ENCODE measurements at regions not wholly inside any gene's neighbourhood (a gene's known extent, or its start where the extent isn't known, plus 50 kb on each side); places are given as distances from the start of the nearest gene placed in this dataset.

DNA sequence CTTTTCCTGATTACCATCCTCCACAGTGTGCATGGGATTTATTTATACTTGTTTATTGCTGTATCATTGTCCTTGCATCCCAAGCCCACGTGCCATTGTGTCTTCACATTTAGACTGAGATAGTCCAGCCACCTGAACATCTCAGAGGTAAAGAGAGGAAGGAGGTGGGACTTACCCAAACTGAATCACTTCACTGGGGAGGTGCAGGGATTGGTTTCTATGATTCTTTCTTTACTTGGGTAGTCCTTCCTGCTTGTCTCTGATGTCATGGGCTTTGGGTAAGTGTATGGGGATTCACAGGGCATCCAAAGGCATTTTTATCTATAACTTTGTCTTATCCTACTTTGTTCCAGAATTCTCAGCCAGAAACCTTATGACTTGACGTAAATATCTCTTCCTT, 141.5 kb upstream of the UMPS start:
- DNase-seq (ENCODE audit: low spot score in 2 of 2) = no peak
- Histone ChIP-seq H3K27ac (no peak overlapping the region), H3K4me3 (no peak overlapping the region), H3K36me3 (no peaks in the 10 kb centered on the region), H3K27me3 (peaks cover 0 to 27% of the 10 kb centered on the region in 2 donors), H3K4me1 (peaks cover 0 to 19% (median 11%) of the 10 kb centered on the region in 4 donors), H3K9me3 (no peaks in the 10 kb centered on the region)
- 93 to 95% methylated on average over 2 of the region's 2 CpGs for WGBS, 2 donors
- TF ChIP-seq EP300 (IDR thresholded peaks at IDR 0.05) (no peak), POLR2A (IDR thresholded peaks at IDR 0.05) (no peak)
- TF ChIP-seq, protein P1, sequence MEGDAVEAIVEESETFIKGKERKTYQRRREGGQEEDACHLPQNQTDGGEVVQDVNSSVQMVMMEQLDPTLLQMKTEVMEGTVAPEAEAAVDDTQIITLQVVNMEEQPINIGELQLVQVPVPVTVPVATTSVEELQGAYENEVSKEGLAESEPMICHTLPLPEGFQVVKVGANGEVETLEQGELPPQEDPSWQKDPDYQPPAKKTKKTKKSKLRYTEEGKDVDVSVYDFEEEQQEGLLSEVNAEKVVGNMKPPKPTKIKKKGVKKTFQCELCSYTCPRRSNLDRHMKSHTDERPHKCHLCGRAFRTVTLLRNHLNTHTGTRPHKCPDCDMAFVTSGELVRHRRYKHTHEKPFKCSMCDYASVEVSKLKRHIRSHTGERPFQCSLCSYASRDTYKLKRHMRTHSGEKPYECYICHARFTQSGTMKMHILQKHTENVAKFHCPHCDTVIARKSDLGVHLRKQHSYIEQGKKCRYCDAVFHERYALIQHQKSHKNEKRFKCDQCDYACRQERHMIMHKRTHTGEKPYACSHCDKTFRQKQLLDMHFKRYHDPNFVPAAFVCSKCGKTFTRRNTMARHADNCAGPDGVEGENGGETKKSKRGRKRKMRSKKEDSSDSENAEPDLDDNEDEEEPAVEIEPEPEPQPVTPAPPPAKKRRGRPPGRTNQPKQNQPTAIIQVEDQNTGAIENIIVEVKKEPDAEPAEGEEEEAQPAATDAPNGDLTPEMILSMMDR (IDR thresholded peaks at IDR 0.05) = no peak

- TF ChIP-seq, protein P1 (IDR thresholded peaks at IDR 0.05) = no peak
- no peak for TF ChIP-seq EP300 (IDR thresholded peaks at IDR 0.05)
- TF ChIP-seq POLR2A (IDR thresholded peaks at IDR 0.05) = no peak
- 74 to 80% methylated on average over 2 of the region's 2 CpGs for WGBS, 2 donors
- Histone ChIP-seq H3K9me3 (no peaks in the 10 kb centered on the region), H3K27me3 (no peaks in the 10 kb centered on the region), H3K4me3 (no peak overlapping the region), H3K36me3 (no peaks in the 10 kb centered on the region), H3K27ac (no peak overlapping the region), H3K4me1 (no peaks in the 10 kb centered on the region)
- no peak for DNase-seq (ENCODE audit: low spot score in 2 of 2)
These were observed 138.6 kb upstream of the UMPS start for GRCh38 chr3:124591699-124592098.

DNA sequence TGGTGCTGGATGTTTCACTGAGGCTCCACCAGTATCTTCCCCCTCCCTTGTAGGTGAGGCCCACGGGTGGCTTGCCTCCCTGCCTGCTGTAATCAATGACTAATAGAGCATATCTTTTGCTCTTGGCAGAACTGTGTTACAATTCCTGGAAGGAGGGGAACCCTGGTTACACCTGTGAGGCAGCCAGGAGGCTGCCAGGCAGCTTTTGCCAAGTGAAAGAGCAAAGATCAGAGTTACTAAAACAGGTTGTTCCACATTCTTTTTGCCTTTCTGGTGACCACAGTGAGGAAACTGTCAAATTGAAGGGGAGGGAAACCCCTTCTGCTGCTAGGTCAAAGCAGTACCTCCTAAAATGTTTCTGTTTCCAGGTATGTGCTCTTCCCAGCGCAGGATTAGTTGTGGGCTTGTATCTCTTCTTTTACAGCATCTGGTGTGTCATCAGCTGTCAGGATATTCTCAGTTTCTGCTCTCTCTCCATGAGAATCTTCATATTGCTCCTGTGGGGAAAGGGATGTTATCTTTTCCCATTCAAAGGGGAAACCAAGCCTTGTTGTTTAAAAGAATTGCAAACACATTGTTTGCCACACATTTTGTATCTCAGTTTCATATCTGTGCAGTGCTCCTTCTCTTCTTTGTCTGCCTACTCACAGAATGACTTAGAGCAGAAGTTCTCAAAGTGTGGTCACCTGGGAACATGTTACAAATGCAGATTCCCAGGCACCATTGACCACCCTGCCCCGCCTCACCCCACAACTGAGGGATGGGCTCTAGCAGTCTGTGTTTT, 137.4 kb upstream of the UMPS start:
- WGBS, 2 donors = 45 to 61% methylated on average over 3 of the region's 3 CpGs
- Histone ChIP-seq H3K4me1 (no peaks in the 10 kb centered on the region), H3K27me3 (no peaks in the 10 kb centered on the region), H3K36me3 (no peaks in the 10 kb centered on the region), H3K9me3 (no peaks in the 10 kb centered on the region), H3K27ac (no peak overlapping the region), H3K4me3 (no peak overlapping the region)
- DNase-seq (ENCODE audit: low spot score in 2 of 2) = no peak
- TF ChIP-seq POLR2A (IDR thresholded peaks at IDR 0.05) (no peak), EP300 (IDR thresholded peaks at IDR 0.05) (no peak)
- TF ChIP-seq, protein P1 (IDR thresholded peaks at IDR 0.05) = no peak

GRCh38 chr3:124593442-124593829, 136.8 kb upstream of the UMPS start:
- 65 to 67% methylated on average over 2 of the region's 2 CpGs for WGBS, 2 donors
- TF ChIP-seq, protein P1 (IDR thresholded peaks at IDR 0.05) = no peak
- no peak for TF ChIP-seq POLR2A (IDR thresholded peaks at IDR 0.05)
- no peak for TF ChIP-seq EP300 (IDR thresholded peaks at IDR 0.05)
- H3K27me3 ChIP-seq = no peaks in the 10 kb centered on the region
- H3K27ac ChIP-seq = no peak overlapping the region
- no peaks in the 10 kb centered on the region for H3K4me1 ChIP-seq
- H3K36me3 ChIP-seq = no peaks in the 10 kb centered on the region
- no peaks in the 10 kb centered on the region for H3K9me3 ChIP-seq
- DNase-seq (ENCODE audit: low spot score in 2 of 2) = no peak
- no peak overlapping the region for H3K4me3 ChIP-seq

- TF ChIP-seq EP300 (IDR thresholded peaks at IDR 0.05) (no peak), POLR2A (IDR thresholded peaks at IDR 0.05) (no peak)
- TF ChIP-seq, protein P1 (IDR thresholded peaks at IDR 0.05) = no peak
- no peak for DNase-seq (ENCODE audit: low spot score in 2 of 2)
- H3K36me3 ChIP-seq = no peaks in the 10 kb centered on the region
- H3K4me3 ChIP-seq = no peak overlapping the region
- 89 to 91% methylated on average over 1 of the region's 1 CpG for WGBS, 2 donors
- no peak overlapping the region for H3K27ac ChIP-seq
- no peaks in the 10 kb centered on the region for H3K27me3 ChIP-seq
- no peaks in the 10 kb centered on the region for H3K4me1 ChIP-seq
- H3K9me3 ChIP-seq = no peaks in the 10 kb centered on the region
These were observed 135.7 kb upstream of the UMPS start for GRCh38 chr3:124594581-124594980.
